Activated T-helper 1 cell treated with anti-CD3 and anti-CD28 coated beads, Interleukin-2, amount 50 U/mL, for 16 hours (primary cell): ENCODE measurements at regions not wholly inside any gene's neighbourhood (a gene's known extent, or its start where the extent isn't known, plus 50 kb on each side); places are given as distances from the start of the nearest gene placed in this dataset.
"Not testable (repeated sequence)": the region's sequence is repeated elsewhere in the genome, so short reads cannot be mapped to it uniquely, and the experiment has no call there.

Experiments used
- DNase-seq, 2 donors: peaks; one replicate each; pipeline ENCODE4 v3.0.0-alpha.2; 2020; ENCODE audit warnings: low read depth in 1 of 2, low spot score in 1 of 2

DNA sequence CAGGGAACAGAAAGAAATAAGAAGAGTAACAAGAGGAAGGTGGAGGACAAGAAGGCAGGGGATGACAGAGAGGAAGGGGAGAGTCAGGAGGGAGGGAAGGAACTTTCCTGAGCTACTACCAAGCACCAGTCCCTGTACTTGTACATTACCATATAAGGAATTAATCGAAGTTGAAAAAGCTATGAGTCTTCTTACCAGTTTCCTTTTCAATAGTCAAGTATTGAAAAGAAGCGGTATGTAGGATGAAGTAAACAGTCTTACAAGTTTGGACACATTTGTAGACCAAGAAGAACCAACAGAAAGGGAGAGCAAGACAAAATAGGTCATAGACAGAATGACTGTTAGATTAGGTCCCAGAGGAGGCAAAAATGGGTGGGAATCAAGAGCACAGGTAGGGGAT is 629.7 kb upstream of the DIPK2B start:
- DNase-seq = no peak

GRCh38 chrX:45824471-45824870 is 623.8 kb upstream of the DIPK2B start:
- peak in 1 of 2 donors; percentile 21 for DNase-seq

DNA sequence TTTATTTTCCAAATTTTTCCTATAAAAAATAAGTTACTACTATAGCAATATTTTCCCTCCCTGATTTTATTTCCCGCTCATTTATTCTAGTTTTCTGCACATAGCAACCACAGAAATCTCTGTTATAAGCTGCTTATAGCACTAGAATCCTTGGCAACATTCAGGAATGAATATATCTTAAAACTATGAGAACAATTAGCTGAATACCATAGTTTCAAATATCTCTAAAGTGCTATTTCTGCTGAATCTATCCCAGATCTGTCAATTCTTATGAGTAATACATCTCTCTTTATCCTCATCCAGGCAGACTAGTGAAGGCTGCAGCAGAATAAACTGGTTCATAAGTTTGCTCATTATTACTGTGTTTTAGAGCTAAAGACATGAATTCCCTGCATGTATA is 622.9 kb upstream of the DIPK2B start:
- DNase-seq = no peak

GRCh38 chrX:45822124-45822523 is 621.4 kb upstream of the DIPK2B start:
- DNase-seq = no peak

DNA sequence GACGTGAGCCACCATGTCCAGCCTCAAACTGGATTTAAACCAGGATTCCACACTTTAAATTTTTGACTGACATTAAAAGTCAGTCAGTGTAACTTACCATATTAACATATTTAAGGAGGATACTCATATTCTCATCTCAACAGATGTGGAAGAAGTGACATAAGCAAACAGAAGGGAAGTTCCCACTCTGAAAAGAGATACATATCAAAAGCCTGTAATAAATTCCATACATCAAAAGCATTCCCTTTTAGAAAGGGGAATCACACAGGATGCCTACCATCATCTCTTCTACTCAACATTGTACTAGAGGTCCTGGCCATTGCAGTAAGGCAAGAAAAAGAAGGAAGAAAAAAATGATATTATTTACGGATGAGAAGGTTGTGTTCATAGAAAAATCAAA is 618.2 kb upstream of the DIPK2B start:
- no peak for DNase-seq

GRCh38 chrX:45815441-45815840 is 614.8 kb upstream of the DIPK2B start:
- no peak for DNase-seq

DNA sequence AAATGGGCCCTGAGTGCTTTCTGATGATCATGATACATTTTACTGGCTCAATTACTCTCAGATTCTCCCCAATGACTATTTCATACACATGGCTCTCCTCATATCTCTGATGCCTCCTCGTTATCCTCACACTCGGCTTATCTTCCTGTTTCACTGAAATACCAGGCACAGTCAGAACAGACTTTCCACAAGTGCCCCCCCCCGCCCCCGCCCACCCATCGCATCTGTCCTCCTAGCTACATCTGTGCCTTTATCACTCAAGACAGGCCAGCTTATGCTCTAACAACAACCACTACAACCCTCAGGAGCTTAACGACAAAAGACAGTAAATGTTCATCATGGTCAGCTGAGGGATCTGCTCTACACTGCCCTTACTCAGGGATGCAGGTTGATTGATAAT is 610.6 kb upstream of the DIPK2B start:
- no peak for DNase-seq

DNA sequence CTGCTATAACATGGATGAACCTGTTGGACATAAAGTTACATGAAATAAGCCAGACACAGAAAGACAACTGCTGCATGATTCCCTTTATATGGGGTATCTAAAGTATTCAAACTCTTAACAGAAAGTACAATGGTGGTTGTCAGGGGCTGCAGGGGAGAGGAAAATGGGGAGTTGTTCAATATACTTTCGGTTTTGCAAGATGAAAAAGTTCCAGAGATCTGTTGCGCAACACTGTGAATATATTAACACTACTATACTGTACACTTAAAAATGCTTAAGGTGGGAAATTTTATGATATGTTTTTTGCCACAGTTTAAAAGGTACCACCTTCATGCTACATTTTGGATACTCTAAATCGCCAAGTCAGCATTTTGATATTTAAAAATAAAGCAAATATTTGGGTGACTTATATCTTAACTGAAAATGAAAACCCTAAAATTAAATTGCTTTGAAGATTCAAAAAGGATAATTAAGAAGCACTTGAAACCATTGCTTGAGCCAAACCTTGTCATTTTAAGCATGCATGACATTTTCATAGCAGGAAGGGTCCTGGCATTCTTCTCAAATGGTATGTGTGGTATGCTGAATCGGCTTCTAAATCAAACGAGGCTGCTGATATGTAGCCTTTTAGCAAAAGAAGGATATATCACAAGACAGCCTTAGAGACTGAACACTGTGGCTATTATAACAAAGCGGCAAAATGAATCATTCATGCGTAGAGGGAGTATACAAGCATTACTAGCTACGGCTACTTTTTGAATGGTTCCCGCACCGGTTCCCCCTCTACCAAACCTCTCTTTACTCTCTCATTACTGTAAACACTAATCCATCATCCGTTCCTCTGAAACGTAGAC is 607.1 kb upstream of the DIPK2B start:
- DNase-seq = no peak

GRCh38 chrX:45806410-45807121 is 605.9 kb upstream of the DIPK2B start:
- peak in 1 of 2 donors; percentile 8 for DNase-seq

- no peak for DNase-seq
These were observed 603.6 kb upstream of the DIPK2B start for GRCh38 chrX:45804276-45804675.

- no peak for DNase-seq
These were observed 602.8 kb upstream of the DIPK2B start for GRCh38 chrX:45803383-45803921.

DNA sequence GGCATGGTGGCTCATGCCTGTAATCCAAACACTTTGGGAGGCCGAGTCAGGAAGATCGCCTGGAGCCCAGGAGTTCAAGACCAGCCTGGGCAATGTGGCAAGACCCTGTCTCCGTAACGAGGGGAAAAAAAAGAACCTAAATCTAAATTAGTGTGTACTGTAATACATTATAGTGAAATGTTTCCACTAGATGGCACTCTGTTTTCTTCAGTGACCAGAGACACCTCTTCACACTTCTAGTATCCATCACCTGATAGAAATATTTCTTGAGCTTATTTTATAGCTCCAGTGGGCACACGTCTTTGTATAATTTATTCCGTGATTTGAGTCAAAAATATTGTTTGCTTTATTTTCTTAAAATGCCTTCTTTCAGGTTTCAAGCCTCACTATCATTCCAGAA is 600.9 kb upstream of the DIPK2B start:
- no peak for DNase-seq

DNA sequence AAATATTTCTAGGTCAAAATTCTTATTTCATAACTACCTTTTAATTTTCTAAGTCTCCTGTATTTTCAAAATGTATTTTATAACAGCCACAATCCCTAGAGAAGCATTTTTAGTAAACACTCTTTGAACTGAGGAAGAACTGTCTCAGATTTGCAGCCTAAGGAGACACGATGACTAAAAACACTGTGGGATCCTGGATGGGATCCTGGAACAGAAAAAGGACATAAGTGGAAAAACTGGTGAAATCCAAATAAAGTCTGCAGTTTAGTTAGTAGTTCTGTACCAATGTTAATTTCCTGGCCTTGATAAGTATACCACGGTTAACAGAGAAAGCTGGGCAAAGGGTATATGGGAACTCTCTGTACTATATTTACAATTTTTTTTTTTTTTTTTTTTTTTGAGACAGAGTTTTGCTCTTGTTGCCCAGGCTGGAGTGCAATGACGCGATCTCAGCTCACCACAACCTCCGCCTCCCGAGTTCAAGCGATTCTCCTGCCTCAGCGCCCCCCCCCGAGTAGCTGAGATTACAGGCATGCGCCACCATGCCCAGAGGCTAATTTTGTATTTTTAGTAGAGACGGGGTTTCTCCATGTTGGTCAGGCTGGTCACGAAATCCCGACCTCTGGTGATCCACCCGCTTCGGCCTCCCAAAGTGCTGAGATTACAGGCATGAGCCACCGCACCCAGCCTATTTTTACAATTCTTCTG is 600.2 kb upstream of the DIPK2B start:
- DNase-seq = not testable (repeated sequence)

DNA sequence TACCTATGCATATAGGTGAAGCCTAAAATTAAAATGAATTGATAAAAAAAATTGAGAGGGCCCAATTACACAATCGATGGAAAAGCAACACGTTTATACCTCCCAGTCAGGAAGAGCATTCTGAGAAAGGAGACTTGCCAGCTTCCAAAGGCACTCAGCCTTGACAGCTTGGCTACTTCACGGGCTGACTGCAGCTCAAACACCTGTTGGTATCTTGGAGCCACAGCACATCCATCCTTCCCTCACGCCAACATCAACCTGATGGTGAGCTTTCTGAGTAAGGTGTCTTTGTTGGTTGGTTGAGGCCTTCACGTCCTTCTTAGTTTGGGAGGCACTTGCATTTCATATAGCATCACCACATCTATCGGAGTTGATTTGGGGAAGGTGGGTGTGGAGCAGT is 598.9 kb upstream of the DIPK2B start:
- no peak for DNase-seq

GRCh38 chrX:45795546-45795945 is 594.9 kb upstream of the DIPK2B start:
- no peak for DNase-seq

GRCh38 chrX:45794995-45795337 is 594.3 kb upstream of the DIPK2B start:
- no peak for DNase-seq

DNA sequence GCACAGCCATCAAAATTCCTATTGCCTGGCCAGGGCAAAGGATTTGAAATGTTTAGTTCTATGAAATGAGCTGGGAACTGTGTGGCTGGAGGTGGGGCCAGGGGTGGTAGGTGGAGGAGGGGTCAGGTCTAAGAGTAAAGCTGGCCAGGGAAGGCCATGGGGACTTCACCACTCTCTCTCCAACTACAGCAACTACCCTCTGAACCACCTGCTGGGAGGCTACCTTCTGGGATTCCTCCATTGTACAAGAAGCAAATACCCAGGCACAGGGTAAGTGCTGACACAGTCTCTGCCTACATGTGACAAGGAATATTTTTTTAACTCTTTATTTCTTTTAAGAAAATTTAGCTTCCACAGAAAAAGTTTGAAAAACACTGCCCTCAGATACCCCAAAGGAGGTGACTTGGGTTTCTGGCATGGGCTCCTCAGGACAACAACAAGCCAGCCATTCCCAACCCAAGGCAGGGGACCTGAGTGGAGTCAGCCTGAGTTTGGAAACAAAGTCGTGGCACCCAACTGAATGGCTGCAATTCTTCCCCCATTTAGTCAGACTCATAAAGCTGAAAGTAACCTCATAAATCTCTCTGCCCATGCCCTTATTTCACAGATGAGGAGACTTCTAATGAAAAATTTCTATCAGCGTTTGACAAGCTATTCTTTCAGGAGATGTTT is 593.8 kb upstream of the DIPK2B start:
- no peak for DNase-seq

DNA sequence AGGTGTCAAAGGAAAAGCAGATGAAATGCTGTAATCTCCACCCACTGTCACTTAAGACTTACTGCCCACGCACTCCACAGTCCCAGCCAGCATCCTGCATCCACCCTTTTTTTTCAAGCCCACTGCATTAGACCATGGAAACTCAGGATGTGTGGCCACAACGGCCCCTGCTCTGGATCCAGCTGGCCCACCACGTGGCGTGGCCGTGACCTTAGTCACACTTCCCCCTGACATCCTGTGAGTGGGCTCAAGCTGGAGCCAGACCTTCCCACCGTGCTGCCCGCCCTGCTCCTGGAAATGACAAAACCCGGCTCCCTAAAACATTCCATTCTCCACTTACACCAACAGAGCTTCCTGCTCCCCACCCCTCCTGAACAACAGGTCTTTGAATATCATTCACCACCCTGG is 588.3 kb upstream of the DIPK2B start:
- DNase-seq = no peak

DNA sequence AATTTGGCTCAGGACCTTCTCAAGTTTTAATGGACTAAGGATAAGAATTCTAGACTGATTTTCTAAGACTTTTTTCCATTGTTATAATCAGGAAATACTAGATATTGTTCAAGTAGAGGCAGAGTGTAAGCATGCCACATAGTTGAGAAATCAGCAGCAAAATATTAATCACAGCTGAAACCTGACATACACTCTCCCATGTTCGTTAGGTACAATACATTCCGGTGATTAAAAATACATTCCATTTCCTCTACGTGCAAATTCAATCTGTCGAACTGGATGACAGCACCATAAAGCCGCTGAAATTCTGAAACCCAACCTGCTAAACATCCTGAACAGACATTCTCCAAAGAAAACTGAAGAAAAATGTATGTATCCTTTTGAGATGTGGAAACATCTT is 587.6 kb upstream of the DIPK2B start:
- DNase-seq = no peak

DNA sequence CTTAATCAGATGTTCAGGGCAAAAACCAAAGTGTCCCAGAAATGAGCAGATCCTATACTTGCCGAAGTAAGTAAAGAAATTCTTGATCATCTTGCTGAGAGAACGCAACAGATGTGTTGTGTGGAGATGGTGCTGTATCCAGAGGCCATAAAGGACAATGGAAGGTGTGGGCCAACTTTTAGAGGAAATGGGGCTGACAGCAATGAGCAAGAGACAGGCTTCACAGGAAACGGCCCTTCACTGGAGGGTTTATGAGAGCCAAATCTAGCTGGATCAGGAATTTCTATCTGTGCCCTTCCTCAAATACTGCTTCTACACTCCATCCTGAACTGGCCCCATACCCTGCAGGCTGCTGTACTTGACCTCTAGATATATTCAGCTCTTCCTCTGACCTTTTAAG is 583.9 kb upstream of the DIPK2B start:
- no peak for DNase-seq

GRCh38 chrX:45783002-45783401 is 582.3 kb upstream of the DIPK2B start:
- no peak for DNase-seq
